ENCODE measurements at regions not wholly inside any gene's neighbourhood (a gene's known extent, or its start where the extent isn't known, plus 50 kb on each side); places are given as distances from the start of the nearest gene placed in this dataset.

DNA sequence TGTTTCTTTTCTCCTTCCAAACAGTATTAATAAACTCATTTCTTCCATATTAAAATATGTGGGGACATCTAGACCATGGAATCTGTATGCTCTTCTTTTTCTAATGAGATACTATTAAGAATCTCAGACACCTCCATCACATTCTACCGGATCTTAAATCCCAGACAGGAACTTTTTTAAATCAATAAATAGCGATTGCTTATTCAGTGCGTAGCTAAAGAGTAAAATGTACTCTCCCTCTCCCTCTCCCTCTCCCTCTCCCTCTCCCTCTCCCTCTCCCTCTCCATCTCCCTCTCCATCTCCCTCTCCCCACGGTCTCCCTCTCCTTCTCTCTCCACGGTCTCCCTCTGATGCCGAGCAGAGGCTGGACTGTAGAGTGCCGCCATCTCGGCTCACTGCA, 297.0 kb downstream of the HNRNPD start:
- no peak for DNase-seq

DNA sequence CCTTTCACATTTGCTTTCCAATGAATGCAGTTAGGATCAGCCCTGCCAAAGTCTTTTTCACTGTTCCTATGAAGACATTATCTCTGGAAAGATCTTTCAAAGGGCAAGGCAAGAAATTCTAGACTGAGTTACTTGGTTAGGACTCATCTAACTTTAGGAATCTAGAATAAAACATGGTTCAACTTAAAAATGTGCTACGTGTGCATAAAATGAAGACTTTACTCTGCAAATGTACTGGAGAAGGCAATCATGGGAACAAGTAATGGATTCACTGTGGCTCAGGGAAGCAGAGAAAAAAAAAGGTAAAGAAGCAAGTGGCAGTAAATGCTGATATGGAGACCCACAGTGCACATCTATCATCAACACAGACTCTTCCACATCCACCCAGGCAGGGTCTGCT, 297.4 kb downstream of the HNRNPD start:
- DNase-seq = no peak

DNA sequence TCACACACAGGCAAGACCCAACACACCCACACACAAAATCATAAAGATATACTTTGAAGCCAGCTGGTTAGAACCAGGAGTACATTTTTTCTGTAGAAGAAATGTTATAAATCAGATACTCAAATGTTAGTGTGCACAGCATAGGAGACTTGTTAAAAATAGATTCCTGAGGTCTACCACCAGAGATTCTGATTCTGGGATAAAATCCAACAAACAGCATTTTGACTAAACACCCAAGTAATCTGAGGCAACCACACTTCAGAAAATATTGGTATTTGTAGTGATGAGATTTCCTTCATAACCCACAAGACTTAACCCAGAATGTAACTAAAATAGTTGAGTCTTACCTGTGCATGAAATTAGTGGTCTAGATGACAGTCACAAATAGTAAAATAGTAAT, 301.8 kb downstream of the HNRNPD start:
- DNase-seq = no peak

DNA sequence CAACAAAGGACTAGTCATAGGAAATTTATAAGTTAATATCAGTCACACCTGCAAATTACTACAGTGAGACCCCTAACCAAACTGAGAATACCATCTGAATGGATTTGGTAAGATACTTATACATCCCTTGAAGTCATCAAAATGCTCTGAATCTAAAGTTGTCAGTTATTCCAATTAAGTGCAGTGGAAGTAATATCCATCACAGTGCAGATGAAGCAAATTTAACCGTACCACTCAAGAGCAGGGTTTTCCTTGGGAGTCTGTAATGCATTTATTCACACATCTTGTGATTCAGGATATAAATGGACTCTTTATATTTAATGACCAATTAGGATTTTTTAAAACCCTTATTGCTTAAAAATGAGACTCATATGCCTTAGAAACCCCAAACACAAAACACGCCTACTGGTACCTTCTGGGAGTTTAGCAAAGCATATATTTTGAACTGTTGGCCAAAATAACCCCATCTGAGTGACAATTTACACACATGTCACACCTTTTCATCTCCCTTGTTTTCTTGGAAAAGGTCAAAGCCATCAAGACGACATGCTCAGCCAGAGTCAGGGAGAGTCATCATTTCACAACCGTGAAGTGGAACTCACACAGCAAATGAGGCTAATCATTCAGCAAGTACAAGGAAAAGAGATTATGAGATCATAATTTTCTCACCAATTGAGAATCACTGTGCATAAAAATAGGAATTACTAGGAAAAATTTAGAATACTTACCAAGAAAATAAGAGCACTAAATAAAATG, 303.7 kb downstream of the HNRNPD start:
- DNase-seq = no peak

DNA sequence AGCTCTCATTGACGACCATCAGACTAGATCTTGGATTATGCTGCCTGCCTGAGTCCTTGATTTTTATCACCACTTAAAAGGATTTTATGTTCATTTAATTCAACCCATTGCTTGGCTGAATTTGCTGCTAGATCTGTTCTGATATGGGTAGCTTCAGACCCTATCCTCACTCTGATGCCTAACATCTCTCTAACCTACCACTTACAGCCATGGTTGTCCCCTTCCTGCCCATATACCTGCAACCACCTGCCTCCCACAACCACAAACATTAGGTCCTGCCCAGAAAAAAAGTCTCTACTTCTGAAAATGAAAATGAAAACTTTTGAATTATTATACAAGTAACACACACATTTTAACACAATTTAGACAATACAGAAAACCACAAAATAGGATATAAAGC, 310.8 kb downstream of the HNRNPD start:
- no peak for DNase-seq

DNA sequence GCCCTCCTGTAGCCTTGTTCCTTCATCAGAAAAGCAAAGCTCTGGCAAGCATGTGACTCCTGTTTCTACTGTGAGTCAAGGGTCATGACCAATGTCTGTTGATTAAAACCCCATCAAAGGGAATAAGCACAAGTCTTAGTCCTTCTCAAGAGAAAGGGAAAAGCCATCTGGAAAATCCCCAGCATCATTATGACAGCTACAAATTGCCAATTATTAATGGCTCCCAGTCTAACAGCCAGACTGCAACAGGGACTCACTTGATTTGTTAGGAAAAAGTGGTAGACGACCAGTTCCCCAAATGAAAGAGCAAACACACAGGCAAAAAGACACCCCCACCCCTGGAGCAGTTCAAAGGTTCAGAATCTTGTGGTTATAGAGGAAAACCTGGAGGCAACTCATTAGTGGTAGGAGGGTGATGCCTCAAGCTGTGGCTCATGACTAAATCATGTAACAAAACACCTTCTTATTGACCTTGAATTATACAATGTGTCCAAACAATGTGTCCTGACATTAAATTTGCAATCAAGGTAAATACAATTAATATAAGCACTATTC, 315.7 kb downstream of the HNRNPD start:
- no peak for DNase-seq

DNA sequence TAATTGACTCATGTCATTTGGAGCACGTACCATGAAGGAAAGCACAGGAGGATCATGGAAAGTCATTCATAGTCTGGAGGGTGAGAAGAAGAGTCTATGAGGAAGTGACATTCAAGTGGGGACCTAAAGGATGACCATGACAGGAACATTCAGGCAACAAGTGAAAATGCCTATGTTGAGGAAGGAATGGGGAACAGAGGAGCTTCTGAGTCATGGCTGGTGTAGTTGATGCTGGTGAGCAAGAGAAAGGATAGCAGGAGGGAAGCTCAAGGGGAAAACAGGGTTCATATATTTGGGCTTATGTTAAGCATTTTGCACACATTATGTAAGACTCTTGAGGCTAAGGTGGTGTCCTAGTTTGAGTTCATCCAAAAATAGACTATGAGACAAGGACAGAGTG, 318.6 kb downstream of the HNRNPD start:
- DNase-seq = no peak

DNA sequence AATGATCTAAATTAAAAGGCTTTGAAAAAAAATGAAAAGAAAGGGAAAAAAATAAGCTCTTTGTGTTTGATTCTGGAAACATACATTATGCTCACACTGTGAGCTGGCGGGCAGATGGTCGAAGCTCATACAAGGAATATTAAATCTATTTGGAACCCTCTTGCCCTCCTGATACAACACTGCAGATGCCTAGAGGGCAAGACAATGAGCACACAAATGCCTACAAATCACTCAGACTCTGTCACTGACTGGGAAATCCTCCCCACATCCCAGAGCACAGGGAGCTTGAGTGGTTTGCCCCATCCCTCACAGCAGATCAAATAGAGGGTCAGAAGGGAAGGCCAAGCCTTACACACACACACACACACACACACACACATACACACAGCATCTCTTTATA, 320.4 kb downstream of the HNRNPD start:
- DNase-seq = no peak

DNA sequence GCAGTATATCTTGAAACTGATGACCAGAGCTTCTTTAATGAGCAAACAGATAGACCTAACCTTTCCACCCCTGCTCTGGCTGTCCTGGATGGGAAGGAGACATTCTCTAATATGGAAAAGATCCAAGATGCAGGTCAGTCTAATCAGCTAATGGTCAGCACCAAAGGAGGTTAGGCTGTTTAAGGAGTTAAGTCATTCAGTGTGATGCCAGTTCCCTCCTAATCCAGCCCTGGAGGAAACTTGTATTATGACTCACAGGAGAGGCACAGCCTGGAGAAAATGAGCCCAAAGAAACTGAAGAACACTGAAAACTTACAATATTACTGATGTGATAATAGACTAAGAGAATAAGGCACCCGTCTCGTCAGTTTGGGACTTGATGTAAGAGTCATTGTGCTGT, 323.0 kb downstream of the HNRNPD start:
- no peak for DNase-seq

DNA sequence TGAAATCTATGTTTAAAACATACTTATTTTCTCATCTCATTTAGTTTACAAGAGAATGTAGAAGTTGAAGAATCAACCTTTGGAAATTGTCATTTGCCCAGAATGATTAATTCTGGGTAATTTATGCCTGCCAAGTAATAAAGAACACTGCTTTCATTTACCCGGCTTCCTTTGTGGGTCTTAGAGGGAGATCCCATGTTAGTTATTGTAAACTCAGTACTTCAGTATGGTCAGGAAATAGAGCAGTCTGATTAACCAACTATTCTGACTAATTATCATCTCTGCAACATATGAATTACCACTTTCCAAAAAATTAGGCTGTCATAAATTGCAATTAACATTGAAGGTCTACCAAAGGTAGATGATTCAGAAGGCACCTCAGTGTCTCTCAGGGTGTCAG, 324.5 kb downstream of the HNRNPD start:
- DNase-seq = no peak

DNA sequence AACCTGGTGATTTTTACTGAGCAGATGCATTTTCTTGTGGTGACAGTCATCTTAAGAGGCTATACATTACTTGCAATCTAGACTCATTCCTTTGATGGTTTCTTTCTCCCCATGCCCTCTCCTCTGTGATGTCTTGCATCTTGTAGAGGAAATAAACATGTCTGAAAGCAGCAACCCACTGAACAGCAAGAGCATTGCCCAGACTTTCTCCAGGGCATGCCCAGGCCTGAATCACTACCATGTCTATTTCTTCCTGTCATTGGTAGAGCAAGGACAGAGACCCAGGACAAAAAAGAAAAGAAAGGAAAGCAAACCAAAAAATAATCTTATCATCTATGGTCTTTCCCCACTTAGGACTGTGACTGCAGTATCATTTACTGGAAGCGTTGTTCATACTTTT, 326.1 kb downstream of the HNRNPD start:
- DNase-seq = no peak

DNA sequence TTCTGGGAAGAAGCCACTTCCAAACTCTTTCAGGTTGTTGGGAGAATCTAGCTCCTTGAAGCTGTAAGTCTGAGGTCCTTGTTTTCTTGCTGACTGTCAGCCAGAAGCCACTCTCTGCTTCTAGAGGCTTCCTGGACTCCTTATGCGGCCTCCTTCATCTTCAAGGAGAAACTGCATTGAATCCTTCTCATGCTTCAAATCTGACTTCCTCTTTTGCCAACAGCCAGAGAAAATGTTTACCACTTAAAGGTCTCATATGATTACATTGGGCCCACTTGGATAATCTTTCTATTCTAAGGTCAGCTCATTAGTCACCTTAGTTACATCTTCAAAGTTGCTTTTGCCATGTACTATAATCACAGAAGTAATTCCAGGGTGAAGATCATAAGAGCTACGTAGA, 327.0 kb downstream of the HNRNPD start:
- DNase-seq = no peak

DNA sequence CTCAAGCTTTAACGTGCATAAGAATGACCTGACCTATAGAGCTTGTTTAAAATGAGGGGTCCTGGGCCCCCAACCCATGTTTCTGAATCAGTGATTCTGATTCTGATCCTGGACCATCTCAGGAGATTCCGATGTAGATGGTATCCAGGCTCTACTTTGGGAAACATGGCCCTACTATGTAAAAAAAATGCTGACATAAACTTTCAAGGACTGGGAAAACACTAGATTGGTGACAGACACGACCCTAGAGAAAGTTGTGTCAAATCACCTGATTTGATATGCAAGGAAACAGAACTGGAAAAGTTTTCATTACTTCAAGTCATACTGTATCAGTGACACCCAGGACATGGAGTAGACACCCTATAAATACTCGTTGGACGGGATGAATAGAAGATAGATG, 328.5 kb downstream of the HNRNPD start:
- no peak for DNase-seq

DNA sequence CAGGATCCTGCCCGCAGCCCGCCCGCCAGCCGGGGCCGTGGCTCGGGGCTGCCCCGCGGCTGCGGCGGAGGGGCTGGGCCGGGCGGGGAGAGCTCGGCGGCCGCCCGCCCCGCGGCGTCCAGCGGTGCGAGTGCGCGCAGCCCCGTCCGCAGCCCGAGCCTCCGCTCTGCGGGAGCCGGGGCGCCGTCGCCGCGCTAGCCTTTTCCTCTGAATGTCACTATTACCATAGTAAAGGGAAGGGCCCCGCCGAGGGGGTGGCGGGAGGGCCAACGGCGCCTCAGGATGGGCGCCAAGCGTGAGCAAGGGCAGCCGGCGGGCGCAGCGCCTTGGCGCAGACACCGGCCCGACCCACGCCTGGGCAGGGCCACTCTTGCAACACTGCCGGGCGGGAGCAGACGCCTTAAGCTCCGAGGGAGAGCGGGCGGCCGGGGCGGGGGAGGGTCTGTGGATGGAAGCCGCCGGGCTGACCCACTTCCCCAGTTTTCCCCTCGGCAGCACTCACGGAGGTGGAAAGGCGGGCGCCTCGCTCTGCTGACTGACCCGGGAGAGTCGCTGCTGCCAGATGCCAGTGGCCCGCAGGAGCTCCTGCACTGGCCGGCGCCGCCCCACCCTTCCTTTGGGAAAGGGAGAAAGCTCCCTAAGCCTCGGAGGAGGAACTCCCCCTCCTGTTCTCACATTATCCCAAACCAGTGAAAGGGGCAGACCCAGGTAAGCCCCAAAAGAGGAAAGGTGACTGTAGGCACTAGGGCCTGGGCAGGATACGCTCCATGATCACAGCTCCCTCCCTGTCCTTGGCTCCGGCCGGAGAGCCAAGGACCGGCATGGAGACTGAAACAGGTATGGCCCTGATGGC, 329.4 kb downstream of the HNRNPD start:
- peak; percentile 74 for DNase-seq

DNA sequence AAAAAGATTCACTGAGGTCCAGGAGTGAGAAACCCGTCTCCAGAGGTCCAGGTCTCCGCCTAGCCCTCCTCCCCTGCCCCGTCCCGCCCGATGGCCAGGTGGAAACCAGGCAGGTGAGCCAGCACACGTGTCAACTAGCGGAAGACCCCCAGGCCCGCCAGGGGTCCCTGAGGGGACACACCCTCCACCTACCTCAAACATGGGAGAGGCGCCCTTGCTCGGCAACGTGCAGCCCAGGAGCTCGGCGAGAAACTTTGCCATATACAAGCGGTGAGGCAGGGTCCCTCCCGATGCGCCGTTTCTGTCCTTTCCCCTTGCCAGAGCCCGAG, 330.0 kb downstream of the HNRNPD start:
- DNase-seq = no peak

DNA sequence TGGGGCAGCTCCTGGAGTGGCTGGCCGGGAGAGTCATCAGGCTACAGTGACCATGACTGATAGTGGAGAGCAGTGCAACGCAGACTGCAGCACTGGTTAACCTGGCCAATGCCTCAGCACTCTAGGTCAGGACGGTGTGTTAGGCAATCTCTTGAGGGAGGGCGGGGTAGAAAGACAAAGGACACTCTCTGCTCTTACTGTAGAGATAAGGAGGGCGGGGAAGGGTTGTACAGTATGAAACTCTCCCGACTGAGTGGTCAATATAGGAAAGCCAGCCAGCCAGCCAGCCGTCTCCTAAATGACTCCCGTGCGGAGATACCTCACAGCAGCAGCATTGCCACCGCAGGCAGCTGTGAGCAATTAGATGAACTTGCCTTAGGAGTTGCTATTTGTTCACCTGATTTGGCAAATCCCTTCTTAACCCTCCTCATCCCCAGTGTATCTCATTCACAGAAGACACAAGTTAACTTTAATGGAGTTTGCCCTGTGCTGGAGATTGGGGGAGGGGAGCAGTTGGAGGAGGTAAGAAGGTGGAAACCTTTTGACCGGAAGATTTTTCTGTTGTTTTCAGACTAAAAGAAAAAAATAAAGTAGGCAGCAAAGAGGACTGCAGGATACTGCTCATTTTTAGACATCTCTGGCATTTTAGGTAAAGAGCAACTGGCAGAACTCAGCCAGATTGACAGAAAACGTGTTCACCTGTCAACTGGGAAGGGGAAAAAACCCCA, 330.5 kb downstream of the HNRNPD start:
- DNase-seq = no peak

DNA sequence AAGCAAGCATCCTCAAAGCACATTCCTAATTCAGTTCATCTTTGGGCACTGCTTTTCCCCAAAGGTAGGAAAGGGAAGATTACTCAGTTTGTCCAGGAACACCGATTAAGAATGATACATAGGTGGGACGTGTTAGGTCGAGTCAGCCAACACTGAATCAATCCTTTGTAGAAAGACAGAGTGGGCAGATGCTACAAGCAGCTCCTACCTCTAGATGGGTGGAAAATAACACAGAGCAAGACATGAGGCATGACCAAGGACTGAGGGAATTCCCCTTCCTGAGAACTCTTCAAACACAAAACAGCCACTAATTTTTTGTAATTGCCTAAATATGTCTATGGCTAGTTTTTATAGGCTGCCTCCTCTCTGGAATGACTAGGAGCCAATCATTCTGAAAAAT, 331.7 kb downstream of the HNRNPD start:
- DNase-seq = no peak

DNA sequence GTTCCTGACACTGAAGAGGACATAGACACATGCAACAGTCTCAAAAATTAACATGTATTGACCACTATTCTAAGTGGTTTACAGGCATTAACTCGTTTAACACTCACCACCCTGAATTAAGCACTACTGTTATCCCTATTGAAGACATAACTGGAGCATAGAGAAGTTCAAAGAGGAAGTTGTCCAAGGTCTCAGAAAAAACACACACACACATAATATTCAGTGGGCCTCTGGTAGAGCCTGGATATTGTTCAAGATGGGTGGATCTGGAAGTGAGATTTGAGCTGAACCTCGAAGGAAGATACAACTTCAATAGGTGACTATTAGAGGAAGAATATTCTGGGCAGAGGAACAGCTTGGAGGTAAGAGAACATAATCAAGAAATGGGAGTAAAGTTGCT, 334.9 kb downstream of the HNRNPD start:
- no peak for DNase-seq

DNA sequence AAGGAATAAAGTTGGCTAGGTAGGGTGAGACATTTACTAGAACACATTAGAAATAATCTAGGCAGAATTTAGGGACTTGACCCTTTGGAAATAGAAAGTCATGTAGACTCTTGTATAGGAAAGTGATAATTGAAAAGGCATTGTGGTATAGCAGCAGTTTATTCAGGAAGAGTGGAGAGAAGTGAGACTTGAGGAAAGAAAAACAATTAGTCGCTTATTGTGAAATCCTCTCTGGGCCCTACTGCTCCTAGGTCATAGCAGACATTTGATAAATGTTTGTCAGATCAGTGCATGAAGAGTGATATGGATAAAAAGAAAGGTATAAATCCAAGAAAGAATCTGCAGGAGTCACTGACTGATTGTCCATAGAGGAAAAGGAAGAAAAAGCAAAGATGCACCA, 337.6 kb downstream of the HNRNPD start:
- DNase-seq = no peak

DNA sequence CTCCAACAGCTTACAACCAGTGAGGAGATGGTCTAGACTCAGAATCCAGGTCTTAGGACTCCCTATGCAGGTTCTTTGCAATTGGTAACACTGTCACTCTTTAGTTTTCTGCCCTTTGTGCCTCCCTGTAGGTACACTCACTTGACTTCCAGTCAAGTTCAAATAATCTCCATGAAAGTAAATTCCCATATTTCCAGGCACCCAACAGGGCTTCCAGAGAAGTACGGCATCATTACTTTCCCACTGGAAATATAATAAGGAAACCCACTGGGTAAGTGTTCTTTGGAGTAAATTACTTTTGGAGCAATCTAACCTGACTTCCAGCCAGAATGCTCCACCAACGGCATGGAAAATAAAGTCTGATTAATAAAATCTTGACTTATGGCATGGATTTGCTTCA, 338.9 kb downstream of the HNRNPD start:
- no peak for DNase-seq

DNA sequence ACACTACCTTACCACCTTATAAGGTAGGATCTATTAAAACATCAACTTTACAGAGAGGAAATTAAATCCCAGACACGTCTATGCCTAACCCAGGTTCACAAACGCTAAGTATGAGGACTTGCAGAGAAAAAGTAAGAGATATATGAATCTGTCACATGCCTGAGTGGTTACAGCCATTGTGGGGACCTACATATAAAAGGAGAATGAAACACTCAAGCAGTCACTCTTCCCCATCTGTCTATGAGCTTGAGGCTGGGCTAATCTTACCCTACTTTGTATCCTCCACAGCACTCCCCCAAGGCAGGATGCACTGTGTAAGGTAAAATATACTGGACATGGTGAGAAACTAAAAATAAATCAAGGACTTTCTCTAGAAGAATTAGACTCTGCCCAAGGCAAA, 339.9 kb downstream of the HNRNPD start:
- no peak for DNase-seq

DNA sequence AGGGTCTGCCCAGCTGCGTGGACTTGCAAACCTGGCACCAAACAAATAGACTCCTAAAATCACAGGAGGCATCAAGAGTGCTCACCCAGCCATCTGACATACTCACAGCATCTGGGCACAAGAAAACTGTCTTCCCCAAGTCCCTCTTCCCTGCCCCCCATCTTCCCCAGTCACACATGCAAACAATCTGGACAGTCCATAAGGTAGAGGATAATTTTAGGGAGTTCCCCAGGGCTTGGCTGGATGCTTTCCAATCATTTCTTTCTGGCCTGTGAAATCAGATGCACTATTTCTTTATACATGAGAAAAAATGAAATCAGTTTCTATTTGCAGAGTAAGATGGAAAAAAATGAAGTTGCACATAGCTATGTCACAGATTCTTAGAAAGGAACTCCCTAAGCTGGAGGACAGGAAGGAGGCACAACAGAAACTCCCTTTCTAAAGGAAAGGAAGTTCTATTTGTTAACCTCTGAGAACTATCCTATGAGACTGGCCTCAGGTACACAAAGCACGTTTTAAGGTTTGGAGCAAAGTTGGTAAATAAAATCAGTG, 342.3 kb downstream of the HNRNPD start:
- no peak for DNase-seq

DNA sequence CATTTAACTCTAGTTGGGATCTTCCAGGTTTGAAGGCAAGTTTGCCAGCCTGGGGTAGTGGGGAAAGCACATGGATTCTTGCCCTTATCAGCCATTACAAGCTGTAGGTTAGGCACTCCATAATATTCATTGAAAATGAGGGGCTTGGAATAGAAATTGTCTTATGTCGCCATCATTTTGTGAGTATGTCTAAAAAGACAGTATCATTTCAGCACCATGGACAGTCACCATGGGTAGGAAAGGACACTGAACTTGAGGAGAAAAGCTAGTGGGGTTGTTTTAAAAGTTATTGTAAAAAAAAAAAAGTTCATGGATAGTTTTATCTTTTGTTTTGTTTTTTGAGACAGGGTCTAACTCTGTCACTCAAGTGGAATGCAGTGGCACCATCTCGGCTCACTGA, 356.1 kb downstream of the HNRNPD start:
- DNase-seq = peak; percentile 79

Measured in tongue (tissue), 1 donor.